HK-2 (cell line): ENCODE measurements at regions not wholly inside any gene's neighbourhood (a gene's known extent, or its start where the extent isn't known, plus 50 kb on each side); places are given as distances from the start of the nearest gene placed in this dataset.
"Not testable (repeated sequence)": the region's sequence is repeated elsewhere in the genome, so short reads cannot be mapped to it uniquely, and the experiment has no call there.

Experiments used
- DNase-seq: peaks from one replicate; pipeline ENCODE4 v3.0.0-alpha.2; 2018; ENCODE audit not compliant: unreplicated experiment

DNA sequence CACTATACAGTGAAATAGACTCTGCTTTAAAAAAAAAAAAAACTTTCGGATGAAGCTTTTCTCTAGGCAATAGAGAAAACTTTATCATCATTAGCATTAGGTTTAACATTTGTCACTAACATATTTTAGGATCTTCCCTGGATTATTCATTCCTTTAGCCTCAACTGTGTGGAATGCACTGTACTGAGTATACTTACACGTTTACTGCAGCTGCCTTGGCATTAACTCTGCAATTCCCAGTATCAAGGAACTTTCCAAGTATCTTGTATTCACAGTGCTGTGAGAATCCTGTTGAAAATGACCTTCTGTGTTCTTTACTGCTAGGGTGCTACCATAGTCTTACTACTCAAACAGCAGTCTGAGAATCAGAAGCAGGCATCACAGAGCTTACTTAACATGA, 328.2 kb upstream of the COL3A1 start:
- no peak for DNase-seq

DNA sequence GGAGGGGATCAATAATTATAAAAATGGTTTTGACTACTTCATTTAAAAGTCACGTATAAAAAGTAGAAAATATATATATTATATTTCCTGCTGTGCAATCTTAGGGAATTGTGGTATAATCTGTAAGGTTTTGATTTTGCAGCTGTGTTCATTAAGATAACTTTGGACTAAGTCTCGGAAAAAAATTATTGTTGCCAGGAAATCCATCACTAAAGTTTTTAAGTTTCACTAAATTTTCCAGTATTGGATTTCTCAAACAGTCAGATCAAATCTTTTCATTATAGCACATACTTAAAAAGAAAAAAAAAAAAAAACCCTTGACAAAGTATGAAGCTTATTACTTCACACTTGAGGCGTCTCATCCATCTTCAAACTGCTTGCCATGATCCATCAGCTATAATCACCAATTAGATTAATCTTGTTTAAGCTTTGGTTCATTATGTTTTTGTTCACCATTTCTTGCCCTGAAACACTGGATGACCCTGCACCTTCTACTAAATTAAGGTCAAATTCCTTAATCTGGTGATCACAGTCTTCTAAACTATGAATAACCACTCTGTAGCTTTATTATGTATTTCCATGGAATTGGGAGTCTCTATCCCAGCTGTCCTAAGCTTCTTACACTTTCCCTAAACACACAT, 326.6 kb upstream of the COL3A1 start:
- no peak for DNase-seq

DNA sequence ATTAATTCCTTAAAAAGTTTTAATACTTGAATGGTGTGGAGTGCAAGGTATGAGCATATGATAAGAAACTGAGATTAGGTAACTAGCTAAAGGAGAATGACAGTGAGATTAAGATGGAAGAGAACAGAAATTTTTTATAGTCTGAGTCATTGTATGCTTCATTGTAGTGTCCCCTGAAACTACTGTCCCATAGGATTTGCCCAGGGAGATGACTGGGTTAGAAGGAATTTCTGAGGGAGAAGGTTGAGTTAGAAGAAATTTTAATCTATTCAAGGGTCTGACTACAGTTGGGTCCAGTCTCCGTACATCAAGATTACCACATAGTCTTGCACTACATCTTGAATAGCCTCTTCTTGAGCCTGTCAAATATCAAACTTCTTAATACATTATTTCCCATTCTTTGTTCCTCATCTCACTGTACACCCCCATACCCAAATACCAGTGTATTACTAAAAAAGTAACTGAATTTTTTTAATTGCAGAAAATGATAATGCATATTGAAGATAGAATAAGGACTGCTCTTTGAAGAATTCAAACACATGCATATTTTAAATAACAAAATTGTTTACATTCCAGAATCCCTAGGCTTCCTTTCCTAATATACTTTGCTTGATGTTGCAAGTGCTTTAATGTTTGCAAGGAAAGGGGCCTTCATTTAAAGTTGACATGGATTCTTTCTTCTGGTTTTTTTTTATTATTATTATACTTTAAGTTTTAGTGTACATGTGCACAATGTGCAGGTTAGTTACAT, 314.3 kb upstream of the COL3A1 start:
- no peak for DNase-seq

DNA sequence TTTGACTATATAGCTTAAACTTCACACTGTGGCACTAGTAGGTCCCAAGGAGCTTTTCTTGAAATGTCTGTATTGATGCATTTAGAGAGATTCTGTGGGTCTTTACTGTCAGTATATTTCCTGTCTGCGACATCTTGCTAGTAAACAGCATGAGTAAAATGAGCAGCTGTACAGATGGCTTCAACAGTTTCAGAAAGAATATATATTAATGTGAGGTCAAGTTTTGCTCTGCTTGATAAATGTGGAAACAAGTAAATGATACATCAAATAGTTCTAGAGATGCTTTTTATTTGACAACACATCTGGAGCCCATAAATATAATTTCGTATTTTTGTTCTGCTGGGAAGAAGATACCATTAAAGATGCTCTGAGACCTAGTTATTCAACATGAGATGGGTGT, 310.9 kb upstream of the COL3A1 start:
- no peak for DNase-seq

DNA sequence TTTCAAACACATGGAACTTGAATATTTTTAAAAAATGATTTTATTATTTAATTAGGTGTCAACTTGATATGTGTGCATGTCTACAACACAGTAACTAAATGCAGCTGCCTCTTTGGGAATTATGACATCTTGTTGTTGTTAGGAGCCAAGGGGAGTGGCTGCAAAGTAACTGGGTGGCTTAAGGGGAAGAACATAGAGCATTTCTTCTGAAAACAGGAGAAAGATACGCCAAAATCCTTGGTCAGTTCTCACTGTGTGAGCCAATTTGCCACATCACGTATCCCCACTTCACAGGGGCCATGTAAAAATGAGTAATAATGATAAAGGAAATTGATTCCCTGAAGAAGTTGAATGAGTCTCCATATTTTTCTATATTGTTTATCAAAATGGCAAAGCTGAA, 309.8 kb upstream of the COL3A1 start:
- no peak for DNase-seq

DNA sequence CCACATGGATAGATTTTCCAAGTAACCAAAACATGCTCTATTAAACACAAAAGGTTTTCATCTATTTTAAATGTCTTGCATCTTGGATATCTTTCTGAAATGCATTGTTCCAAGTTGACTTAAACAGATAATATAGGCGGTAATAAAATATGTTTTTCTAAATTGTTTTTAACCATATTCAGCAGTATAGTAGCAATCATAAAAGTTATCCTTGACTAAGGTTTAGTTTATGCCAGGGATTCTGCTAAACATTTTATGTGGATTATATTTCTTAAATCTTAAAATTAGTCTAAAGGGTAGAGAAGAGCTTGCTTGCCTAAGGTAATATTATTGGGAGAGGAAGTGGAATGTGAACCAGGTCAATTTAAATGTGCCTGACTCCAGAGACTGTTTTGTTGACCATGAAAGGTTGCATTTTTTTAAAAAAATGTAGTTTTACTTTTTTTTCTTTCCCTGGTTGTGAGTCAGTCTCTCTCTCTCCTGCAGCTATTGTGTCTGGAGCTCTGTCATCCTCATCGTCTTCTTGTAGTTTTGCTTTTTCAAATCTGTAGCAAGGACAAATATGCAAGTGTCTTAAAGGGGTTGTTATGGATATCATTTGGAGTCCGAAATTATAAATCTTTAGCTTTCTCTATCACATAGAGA, 309.1 kb upstream of the COL3A1 start:
- DNase-seq, result no peak

DNA sequence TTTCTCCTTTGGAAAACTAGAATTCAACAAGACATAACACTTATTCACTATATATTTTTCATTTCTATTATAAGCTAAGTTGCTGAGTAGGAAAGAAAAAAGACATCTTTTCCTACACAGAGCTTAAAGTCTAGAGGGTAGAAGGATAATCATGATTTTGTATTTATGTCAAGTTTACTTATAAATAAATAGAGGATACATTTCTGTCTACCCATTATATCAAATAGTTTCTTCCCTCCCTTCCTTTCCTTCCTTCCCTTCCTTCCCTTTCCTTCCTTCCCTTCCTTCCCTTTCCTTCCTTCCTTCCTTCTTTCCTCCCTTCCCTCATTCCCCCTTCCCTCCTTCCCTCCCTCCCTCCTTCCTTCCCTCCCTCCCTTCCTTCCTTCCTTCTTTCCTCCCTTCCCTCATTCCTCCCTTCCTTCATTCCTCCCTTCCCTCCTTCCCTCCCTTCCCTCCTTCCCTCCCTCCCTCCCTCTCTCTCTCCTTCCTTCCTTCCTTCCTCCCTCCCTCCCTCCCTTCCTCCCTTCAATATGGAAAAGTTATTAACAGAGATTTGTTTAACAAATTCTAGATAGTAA, 308.4 kb upstream of the COL3A1 start:
- no peak for DNase-seq

DNA sequence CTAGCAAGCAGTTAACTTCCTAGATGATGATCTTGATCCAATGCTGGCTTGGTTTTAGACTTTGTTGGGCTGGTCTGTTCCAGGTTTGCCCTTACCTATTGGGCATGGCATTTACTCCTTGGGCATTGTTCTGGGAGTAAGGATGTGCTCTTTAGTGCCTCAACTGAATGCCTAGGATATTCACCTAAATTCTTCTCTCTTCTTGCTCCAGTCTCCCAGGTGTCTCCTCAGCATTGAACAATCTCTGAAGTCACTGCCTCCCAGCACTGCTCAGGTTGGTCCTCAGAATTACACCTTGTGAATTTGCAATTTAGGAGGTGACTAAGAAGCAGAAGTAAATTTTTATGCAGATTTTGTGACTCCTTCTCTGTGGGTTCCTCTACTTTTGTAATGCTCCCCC, 307.7 kb upstream of the COL3A1 start:
- DNase-seq, result no peak

DNA sequence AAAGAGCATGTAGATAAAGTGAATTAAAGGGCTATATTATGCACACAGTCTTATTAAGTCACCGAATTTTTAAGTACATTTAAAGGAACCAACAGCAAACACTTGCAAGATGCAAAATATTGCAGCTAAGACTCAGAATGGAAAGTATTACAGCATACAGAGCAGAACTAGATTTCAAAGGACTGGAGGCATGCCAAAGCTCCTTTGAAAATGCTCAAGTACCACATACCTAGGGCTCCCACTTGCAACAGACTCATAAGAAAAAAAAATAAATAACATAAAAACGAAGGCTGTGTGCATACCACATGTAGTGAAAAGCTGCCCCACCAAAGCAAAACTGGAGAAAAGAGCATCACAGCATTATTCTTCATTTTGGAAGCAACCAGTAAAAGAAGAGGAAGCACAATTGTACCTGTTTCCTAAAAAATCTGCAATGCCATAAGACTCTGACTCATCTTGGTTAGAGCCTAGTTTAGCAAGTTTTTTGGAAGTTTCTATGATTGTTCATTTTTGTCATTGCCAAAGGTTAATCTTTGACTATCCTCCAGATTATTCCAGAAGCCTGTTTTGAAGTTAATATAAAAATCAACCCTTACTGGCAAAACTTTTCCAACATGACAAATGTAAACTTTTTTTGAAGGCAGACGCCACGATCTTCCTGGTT, 306.0 kb upstream of the COL3A1 start:
- no peak for DNase-seq

DNA sequence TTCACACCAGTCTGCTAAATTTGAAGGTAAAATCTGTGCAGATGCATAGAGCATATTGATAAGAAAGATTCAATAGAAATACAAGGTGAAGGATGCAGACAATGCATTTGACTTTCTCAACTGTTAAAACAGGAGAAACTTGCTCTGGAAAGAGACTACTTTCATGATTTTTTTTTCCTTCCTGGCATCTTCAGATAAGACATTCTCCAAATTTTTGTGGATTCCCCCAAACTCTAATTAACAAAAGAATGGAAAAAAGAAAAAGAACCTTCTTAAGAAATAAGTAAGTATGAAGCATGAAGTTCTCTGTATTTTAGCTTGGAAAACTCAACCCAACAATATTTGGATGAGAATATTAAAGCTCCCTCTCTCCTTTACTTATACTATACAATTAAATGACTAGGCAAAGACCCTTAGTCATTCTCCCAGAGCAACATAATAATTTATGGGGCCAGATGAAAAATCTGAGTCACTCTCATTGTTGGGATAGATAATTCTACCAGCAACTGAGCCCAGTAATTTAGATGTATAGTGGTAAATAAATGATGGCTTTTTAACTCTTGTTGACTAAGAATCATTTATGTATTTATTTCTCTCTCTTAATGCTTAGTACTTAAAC, 298.7 kb upstream of the COL3A1 start:
- no peak for DNase-seq

DNA sequence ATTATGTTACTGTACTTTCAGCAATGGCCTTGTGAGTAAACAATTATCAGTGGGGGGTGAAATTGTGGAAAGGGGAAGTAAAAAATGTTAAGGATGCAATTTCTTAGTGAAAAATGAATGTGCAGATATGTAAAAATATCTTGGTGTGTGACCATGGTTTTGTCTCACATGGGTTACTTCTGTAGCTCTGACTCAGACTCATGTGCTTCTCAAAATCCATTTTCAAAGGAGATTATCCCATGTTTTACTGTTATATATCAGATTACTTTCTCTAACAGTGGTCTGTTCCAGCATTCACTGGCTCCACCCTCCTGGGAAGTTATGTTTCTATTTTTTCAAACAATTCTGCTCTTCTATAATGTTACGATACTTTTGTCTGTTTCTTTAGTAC, 298.2 kb upstream of the COL3A1 start:
- DNase-seq, result no peak

DNA sequence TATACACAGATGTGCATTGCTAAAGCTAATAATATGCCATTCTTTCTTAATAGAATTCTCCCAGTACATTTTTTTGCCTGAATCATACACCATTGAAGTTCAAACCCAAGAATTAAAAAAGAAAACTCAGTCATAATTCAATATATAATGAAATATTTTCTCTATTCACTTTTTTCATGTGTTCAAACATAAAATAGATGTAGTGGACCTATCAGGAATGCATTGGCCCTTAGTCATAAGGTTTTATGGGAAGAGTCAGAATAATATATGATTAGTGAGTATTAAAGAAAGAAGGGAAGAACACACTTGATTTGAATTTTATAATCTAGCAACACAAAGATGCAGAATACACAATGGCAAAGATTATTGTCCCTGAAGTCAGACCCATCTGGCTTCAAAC, 297.0 kb upstream of the COL3A1 start:
- DNase-seq, result no peak

DNA sequence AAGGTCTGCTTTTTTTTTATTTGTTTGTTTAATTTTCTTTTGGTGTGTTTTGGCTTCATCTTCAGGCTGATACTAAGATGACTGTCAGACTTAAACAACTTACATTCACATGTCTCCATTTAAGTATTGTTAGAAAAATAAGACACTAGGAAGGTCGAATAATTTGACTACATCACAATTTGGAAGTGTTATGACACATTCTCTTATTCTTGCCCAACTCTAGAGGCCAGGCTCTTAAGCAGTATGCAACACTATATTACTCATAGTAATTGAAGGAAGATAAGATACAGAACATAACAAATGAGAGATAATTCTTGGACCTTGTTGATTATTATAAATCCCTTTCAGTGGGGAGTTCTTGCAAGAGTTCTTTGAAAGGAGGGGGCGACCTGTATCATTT, 295.3 kb upstream of the COL3A1 start:
- no peak for DNase-seq

DNA sequence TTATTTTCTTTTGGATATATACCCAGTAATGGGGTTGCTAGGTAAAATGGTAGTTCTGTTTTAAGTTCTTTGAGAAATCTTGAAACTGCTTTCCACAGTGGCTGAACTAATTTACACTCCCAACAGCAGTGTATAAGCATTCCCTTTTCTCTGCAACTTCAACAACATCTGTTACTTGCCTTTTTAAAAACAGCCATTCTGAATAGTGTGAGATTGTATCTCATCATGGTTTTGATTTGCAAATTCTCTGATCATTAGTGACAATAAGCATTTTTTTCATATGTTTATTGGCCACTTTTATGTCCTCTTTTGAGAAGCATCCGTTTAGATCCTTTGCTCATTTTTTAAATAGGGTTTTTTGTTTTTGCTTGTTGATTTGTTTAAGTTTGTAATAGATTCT, 291.3 kb upstream of the COL3A1 start:
- no peak for DNase-seq

DNA sequence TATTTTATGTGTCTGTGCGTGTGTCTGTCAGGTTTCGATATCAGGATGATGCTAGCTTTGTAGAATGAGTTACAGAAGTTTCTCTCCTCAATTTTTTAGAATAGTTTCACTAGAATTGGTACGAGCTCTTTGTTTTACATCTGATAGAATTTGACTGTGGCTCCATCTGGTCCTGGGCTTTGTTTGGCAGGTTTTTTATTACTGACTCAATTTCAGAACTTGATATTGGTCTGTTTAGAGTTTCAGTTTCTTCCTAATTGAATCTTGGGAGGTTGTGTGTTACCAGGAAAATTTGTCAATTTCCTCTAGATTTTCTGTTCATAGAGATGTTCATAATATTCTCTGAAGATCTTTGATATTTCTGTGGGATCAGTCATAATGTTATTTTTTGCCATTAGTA, 289.4 kb upstream of the COL3A1 start:
- no peak for DNase-seq

DNA sequence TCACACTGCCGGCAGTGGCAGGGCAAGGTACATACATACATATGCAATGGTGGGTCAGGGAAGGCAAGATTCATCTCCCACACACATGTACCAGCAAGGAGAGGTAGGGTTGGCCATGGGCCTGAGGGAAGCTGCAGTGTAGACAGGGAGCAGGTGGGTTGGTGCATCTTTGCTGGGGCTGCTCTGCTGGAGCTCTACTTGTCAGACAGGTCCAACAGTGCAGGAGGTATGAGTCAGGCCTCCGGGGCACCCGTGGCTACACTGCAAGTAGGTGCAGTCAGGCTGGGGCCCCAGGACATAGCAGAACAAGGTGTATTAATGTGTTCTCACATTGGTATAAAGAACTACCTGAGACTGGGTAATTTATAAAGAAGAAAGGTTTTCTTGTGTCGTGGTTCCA, 281.1 kb upstream of the COL3A1 start:
- no peak for DNase-seq

DNA sequence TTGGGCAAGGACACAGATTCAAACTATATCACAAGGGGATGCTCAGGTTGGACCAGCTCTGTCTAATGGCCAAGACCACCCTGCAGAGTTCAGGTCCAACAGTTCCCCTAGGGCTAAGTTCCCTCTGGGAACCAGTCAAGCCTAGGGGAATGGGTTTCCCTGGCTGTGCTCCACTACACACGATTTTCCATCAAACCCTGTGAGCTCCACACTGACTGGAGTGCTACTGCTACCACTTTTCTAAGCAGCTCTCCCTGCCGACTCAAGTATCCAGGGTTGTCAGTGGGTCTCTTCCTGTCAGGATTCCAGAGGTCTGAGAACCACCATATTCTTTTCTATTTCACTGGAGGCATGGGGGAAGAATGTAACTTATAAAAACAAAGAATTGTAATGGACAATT, 280.4 kb upstream of the COL3A1 start:
- no peak for DNase-seq

DNA sequence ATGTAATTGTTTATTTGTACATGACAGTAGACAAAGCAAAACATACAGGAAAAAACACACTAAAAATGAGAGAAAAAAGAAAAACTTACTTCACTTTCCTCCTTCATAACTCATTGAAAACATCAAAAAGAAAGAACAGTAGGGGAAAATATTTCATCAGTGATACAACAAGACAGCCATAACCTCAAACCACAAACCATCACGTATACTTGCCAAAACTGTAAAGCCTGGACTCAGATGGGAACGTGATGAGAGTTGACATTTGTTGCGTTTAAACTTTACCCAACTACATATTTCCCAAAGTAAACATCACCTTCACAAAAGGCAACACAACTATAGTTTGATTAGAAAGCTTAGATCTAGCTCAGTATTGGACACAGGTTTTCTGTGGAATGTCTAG, 278.2 kb upstream of the COL3A1 start:
- no peak for DNase-seq

DNA sequence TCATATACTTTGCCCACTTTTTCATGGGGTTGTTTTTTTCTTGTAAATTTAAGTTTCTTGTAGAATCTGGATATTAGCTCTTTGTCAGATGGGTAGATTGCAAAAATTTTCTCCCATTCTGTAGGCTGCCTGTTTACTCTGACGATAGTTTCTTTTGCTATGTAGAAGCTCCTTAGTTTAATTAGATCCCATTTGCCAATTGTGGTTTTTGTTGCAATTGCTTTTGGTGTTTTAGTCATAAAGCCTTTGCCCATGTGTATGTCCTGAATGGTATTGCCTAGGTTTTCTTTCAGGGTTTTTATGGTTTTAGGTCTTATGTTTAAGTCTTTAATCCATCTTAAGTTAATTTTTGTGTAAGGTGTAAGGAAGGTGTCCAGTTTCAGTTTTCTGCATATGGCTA, 276.0 kb upstream of the COL3A1 start:
- DNase-seq, result not testable (repeated sequence)

DNA sequence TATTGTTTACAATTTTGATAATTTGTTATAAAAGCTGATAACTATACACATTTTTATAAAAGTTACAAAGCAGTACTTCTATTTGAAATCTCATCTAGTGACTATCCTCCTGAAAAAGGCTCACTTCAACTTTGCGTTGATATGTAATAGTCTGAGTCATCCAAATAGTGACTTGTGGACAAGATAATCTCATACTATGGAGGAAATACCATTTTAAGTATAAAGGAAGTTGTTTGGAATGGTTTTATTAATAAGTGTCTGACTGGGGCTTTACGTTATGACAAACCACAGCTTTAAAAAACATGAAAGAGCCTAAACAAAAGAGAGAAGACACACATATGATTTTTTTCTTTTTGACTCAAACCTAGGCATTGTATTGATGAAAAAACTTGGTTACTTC, 272.3 kb upstream of the COL3A1 start:
- no peak for DNase-seq

DNA sequence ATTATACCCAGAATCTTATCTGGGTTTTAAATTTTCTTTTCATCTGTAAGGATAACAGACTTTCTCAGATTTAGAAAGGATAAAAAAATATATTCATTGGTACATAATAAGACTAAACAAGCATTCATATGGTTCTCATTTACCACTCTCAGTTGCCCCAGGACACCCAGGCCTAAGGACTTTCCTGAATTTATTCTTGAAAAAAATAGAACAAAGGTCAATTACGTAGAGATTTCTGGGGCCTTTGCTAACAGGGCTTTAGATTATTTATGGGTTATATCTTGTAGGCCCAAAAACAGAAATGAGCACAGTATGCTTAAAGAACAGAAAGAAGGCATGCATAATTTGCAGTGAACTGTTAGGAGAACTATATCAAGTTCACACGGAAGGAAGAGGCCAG, 269.0 kb upstream of the COL3A1 start:
- DNase-seq, result no peak

DNA sequence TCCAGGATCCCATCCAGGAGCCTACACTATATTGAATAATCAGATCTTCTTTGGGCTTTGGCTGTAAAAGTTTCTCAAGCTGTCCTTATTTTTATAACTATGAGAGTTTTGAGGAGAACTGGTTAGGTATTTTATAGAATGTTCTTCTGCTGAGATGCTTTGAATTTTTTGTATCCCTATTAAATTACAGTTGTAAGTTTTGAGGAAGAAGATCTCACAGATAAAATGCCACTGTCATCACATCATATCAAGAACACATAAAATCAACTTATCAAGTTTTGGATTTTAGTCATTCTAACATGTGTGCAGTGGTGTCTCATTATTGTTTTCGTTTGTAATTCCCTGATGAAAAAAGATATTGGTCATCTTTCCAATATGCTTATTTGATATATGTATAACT, 260.2 kb upstream of the COL3A1 start:
- no peak for DNase-seq
